Breast epithelium (tissue), 3 donors: ENCODE measurements at regions not wholly inside any gene's neighbourhood (a gene's known extent, or its start where the extent isn't known, plus 50 kb on each side); places are given as distances from the start of the nearest gene placed in this dataset.

Source experiments
- POLR2A ChIP-seq: fragments of 450-650 bp; IDR thresholded peaks from one replicate; pipeline ENCODE4 v1.6.1; 2016; ENCODE audit warnings: antibody characterized with exemption, mild to moderate bottlenecking, moderate library complexity
- POLR2AphosphoS5 ChIP-seq, 3 donors: sonication (generic); formaldehyde crosslinking; IDR thresholded peaks; one replicate each; pipeline ENCODE4 v1.6.1; 2017; ENCODE audit warnings: antibody characterized with exemption in 3 of 3
- TF ChIP-seq, protein P1 (sequence below), 3 donors: fragments of 450-650 bp; IDR thresholded peaks; one replicate each; pipeline ENCODE4 v1.5.1; 2016 to 2017; ENCODE audit warnings: antibody characterized with exemption in 3 of 3, mild to moderate bottlenecking in 3 of 3, moderate library complexity in 3 of 3

GRCh38 chr5:125704888-125705287 is 718.3 kb upstream of the GRAMD2B start:
- TF ChIP-seq, protein P1, sequence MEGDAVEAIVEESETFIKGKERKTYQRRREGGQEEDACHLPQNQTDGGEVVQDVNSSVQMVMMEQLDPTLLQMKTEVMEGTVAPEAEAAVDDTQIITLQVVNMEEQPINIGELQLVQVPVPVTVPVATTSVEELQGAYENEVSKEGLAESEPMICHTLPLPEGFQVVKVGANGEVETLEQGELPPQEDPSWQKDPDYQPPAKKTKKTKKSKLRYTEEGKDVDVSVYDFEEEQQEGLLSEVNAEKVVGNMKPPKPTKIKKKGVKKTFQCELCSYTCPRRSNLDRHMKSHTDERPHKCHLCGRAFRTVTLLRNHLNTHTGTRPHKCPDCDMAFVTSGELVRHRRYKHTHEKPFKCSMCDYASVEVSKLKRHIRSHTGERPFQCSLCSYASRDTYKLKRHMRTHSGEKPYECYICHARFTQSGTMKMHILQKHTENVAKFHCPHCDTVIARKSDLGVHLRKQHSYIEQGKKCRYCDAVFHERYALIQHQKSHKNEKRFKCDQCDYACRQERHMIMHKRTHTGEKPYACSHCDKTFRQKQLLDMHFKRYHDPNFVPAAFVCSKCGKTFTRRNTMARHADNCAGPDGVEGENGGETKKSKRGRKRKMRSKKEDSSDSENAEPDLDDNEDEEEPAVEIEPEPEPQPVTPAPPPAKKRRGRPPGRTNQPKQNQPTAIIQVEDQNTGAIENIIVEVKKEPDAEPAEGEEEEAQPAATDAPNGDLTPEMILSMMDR (IDR thresholded peaks at IDR 0.05), result no peak
- TF ChIP-seq POLR2A (no peak), POLR2AphosphoS5 (IDR thresholded peaks at IDR 0.05) (no peak)
